Heart right ventricle (tissue), 16 donors: ENCODE measurements at regions not wholly inside any gene's neighbourhood (a gene's known extent, or its start where the extent isn't known, plus 50 kb on each side); places are given as distances from the start of the nearest gene placed in this dataset.
A peak's percentile ranks its signal among the peaks of the same experiment; 100 is the strongest.

Source experiments
- ATAC-seq, 8 donors: fragments of 200-7000 bp; cut with Tn5 transposase; one replicate each; pipeline ENCODE4 v1.9.1; 2020; ENCODE audit warnings: mild to moderate bottlenecking in 8 of 8, moderate library complexity in 8 of 8, moderate number of reproducible peaks in 1 of 8
- DNase-seq, 2 donors: peaks; one replicate each; pipeline ENCODE4 v3.0.0-alpha.2; 2020
- H3K27ac ChIP-seq, 10 donors: fragments of 200-600 bp; sonication (generic) in 2 of 10; one replicate each; pipeline versions ENCODE4 v1.5.0 to v1.8.0; 2020 to 2022; ENCODE audit warnings: mild to moderate bottlenecking in 3 of 10
- H3K27me3 ChIP-seq, 7 donors: fragments of 200-600 bp; one replicate each; pipeline ENCODE4 v1.8.0; 2021 to 2022; ENCODE audit warnings: mild to moderate bottlenecking in 2 of 7
- H3K36me3 ChIP-seq, 9 donors: fragments of 200-600 bp; sonication (generic) in 1 of 9; one replicate each; pipeline versions ENCODE4 v1.5.0 to v1.8.0; 2020 to 2022; ENCODE audit warnings: mild to moderate bottlenecking in 2 of 9
- H3K4me1 ChIP-seq, 9 donors: fragments of 200-600 bp; sonication (generic) in 1 of 9; one replicate each; pipeline versions ENCODE4 v1.5.0 to v1.8.0; 2020 to 2022; ENCODE audit warnings: mild to moderate bottlenecking in 4 of 9
- H3K4me3 ChIP-seq, 10 donors: fragments of 200-600 bp; sonication (generic) in 2 of 10; one replicate each; pipeline versions ENCODE4 v1.5.0 to v1.8.0; 2020 to 2022; ENCODE audit warnings: mild to moderate bottlenecking in 7 of 10, moderate library complexity in 2 of 10
- H3K9me3 ChIP-seq, 11 donors: fragments of 200-600 bp in 10 of 11; sonication (generic) in 2 of 11; one replicate each; pipeline versions ENCODE4 v1.5.0 to v1.8.0; 2013 to 2022; ENCODE audit warnings: mild to moderate bottlenecking in 2 of 11, control low read depth in 1 of 11, moderate library complexity in 1 of 11
- WGBS, 2 donors: extraction: QIAGEN DNeasy Blood & Tissue Kit; methylation state at CpG; one replicate each; pipeline ENCODE4 v1.1.7; 2013; ENCODE audit warnings: inconsistent platforms in 1 of 2; 5-methylcytosine and 5-hydroxymethylcytosine counted together
- intact Hi-C, 10 donors: fragments of 100-400 bp; cut with DNase I; formaldehyde crosslinking; loops; one replicate each; pipeline versions ENCODE4 v1.11.1 to v1.14.2; 2022
- TF ChIP-seq, protein P1 (sequence below), 9 donors: fragments of 200-600 bp; sonication (generic) in 2 of 9; IDR thresholded peaks; one replicate each; pipeline versions ENCODE4 v1.5.0 to v1.8.0; 2021 to 2022; ENCODE audit warnings: antibody characterized with exemption in 9 of 9, mild to moderate bottlenecking in 5 of 9, moderate library complexity in 1 of 9
- donor health status: Arrhythmogenic right ventricular cardiomyopathy.
- donor health status: ischemic (EF 13 %, LVEDD 7.1; RV severe dilation, severe dysfunction).
- donor health status: healthy with polysubstance abuse.
- donor health status: DM: no; HTN: yes; CAD: no.
- donor health status: DM: no; HTN: no; CAD: no.
- donor health status: ischemic (EF 25% LVEDD 6.9; RV normal size, moderate dysfunction).
- donor health status: ischemic (EF 25% LVEDD 5.7; RV mildly dilated, moderate dysfunction).
- donor health status: healthy.
- donor health status: DM: yes; HTN: yes; CAD: no.
- donor health status: Ischemic cardiomyopathy.
- donor health status: ischemic (EF 35%, LVEDD 5.7; RV mildly dilated, moderate dysfunction).
- donor health status: nonischemic (EF 11% LVEDD 7.7; RV severe dilation, severe dysfunction).
- donor health status: DM: yes; HTN: yes; CAD: no.
- donor health status: PGD.
- donor health status: ischemic (EF 29% LVEDD 5.4; RV normal size, mild dysfunction).
- donor health status: nonischemic (EF 23%, LVEDD 6.1; RV moderate dilation, normal function).

DNA sequence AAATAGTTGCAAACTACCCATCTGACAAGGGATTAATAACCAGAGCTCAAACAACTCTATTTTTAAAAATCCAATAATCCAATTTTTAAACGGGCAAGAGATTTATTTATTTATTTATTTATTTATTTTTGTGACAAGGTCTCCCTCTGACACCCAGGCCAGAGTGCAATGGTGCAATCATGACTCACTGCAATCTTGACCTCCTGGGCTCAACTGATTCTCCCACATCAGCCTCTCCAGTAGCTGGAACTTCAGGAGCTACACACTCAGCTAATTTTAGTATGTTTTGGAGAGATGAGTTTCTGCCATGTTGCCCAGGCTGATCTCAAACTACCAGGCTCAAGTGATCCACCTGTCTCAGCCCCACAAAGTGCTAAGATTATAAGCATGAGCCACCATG, 267.2 kb upstream of the BLID start:
- Histone ChIP-seq H3K9me3 (peaks cover 0 to 47% (median 11%) of the 10 kb centered on the region in 11 donors), H3K36me3 (no peaks in the 10 kb centered on the region), H3K27me3 (no peaks in the 10 kb centered on the region), H3K4me1 (no peaks in the 10 kb centered on the region), H3K4me3 (no peak overlapping the region), H3K27ac (no peak overlapping the region)
- no peak for DNase-seq
- intact Hi-C loops = no loop called here
- 90 to 95% methylated on average over 1 of the region's 1 CpG for WGBS, 2 donors
- ATAC-seq = no peak
- TF ChIP-seq, protein P1, sequence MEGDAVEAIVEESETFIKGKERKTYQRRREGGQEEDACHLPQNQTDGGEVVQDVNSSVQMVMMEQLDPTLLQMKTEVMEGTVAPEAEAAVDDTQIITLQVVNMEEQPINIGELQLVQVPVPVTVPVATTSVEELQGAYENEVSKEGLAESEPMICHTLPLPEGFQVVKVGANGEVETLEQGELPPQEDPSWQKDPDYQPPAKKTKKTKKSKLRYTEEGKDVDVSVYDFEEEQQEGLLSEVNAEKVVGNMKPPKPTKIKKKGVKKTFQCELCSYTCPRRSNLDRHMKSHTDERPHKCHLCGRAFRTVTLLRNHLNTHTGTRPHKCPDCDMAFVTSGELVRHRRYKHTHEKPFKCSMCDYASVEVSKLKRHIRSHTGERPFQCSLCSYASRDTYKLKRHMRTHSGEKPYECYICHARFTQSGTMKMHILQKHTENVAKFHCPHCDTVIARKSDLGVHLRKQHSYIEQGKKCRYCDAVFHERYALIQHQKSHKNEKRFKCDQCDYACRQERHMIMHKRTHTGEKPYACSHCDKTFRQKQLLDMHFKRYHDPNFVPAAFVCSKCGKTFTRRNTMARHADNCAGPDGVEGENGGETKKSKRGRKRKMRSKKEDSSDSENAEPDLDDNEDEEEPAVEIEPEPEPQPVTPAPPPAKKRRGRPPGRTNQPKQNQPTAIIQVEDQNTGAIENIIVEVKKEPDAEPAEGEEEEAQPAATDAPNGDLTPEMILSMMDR (IDR thresholded peaks at IDR 0.05) = no peak

DNA sequence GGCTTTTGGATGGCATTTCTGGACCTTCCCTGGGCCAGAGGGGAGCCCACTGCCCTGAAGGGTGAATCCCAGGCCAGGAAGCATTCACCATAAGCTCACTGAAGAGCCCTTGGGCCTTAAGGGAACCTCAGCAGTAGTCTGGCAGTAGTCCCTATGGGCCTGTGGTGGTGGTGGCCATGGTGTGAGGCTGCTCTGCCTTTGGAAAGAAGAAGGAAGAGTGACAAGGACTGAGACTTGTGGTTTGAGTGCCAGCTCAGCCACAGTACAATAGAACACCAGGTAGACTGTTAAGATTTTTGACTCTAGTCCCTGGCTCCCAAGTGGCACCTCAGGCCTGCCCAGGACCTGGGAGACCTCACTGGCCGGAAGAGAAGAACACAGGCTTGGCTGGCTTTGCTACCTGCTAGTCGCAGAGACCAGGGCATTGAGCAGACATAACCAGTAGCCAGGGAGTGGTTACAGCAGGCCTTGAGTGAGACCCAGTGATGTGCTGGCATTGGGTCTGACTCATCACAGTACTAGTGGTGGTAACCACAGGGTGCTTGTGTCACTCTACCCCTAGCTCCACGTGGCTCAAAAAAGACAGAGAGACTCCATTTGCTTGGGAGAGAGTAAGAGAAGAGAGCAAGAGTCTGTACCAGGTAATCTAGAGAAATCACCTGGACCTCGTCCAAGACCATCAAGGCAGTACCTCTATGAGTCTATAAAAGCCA, 259.8 kb upstream of the BLID start:
- H3K9me3 ChIP-seq = peaks cover 0 to 33% (median 0%) of the 10 kb centered on the region in 11 donors
- intact Hi-C loops = loop anchor here in 2 of 10 donors (10.0 kb wide), 2 partner anchors 59 to 161 kb away; no protein-coding TSS in a partner anchor
- no peak for DNase-seq
- WGBS, 2 donors = 88% methylated on average over 4 of the region's 4 CpGs
- no peak for ATAC-seq
- no peaks in the 10 kb centered on the region for H3K36me3 ChIP-seq
- H3K4me1 ChIP-seq = no peaks in the 10 kb centered on the region
- H3K4me3 ChIP-seq = no peak overlapping the region
- H3K27me3 ChIP-seq = no peaks in the 10 kb centered on the region
- H3K27ac ChIP-seq = no peak overlapping the region
- TF ChIP-seq, protein P1 (IDR thresholded peaks at IDR 0.05) = no peak

DNA sequence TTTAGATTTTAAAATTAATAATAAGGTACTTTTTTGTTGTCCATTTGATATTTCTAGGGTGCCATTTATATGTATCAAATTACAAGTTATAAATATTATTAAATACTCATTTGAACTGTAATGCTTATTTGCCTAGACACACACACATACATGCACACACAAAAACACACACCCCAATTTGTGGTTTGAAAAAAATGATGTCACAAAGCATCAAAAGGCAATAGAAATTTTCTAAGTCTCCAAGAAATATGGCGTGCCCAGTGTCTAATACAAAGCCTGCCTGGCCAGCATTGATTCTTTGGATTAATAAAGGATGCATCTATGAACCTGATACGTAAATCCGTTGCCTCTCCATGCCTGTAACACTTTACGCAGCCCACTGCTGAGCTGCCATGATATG, 252.8 kb upstream of the BLID start:
- ATAC-seq (no peak), DNase-seq (no peak)
- peak overlapping the region in 2 of 10 donors; percentile 27 to 69 for H3K27ac ChIP-seq
- no peak overlapping the region for H3K4me3 ChIP-seq
- WGBS, 2 donors = 96 to 98% methylated on average over 4 of the region's 4 CpGs
- H3K9me3 ChIP-seq = no peaks in the 10 kb centered on the region
- no peaks in the 10 kb centered on the region for H3K27me3 ChIP-seq
- peaks cover 0 to 34% (median 24%) of the 10 kb centered on the region in 9 donors for H3K4me1 ChIP-seq
- TF ChIP-seq, protein P1 (IDR thresholded peaks at IDR 0.05) = no peak
- H3K36me3 ChIP-seq = no peaks in the 10 kb centered on the region
- intact Hi-C loops = loop anchor here in 3 of 10 donors (5.0 to 10.0 kb wide), 4 partner anchors 61 to 154 kb away; no protein-coding TSS in a partner anchor

DNA sequence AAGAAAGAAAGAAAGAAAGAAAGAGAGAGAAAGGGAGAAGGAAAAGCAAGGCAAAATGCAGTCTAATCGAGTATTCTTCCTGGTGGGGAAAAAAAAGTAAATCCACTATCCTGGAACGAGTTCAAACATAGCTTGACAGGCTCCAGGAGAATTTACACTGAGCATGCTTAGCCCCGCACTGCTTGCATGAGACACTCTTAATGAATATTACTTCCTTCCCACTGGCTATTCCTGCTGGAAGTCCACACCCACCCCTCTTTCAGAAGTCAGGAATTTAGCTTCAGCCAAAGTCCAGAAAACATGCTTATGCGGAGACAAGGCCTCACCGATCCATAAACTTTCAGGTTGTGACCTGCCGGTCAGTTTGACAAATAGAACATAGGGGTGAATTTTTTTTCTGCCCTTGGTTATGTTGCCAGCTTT, 251.8 kb upstream of the BLID start:
- peak overlapping the region in 6 of 10 donors; percentile 2 to 39 (median 12) for H3K4me3 ChIP-seq
- intact Hi-C loops = loop anchor here in 3 of 10 donors (5.0 to 10.0 kb wide), 4 partner anchors 61 to 153 kb away; no protein-coding TSS in a partner anchor
- peaks cover 0 to 34% (median 24%) of the 10 kb centered on the region in 9 donors for H3K4me1 ChIP-seq
- peak in 1 of 2 donors; percentile 46 for DNase-seq
- TF ChIP-seq, protein P1 (IDR thresholded peaks at IDR 0.05) = no peak
- H3K27ac ChIP-seq = peak overlapping the region in 8 of 10 donors; percentile 11 to 80 (median 48)
- H3K27me3 ChIP-seq = no peaks in the 10 kb centered on the region
- no peaks in the 10 kb centered on the region for H3K9me3 ChIP-seq
- H3K36me3 ChIP-seq = no peaks in the 10 kb centered on the region
- WGBS, 2 donors = 16 to 19% methylated on average over 6 of the region's 6 CpGs
- ATAC-seq = peak; percentile 61 to 94 (median 90)
